Urothelium cell line (cell line): ENCODE measurements at regions not wholly inside any gene's neighbourhood (a gene's known extent, or its start where the extent isn't known, plus 50 kb on each side); places are given as distances from the start of the nearest gene placed in this dataset.
A peak's percentile ranks its signal among the peaks of the same experiment; 100 is the strongest.

Experiments
- DNase-seq: peaks from one replicate; pipeline ENCODE4 v3.0.0; 2011; ENCODE audit warnings: low spot score, mixed read lengths
- FAIRE-seq: peaks from 2 replicates; lab custom pipeline; 2011; peaks lifted over from hg19 to GRCh38; lab: Jason Lieb, UNC

- DNase-seq (peak; percentile 7), FAIRE-seq (no peak)
These were observed 346.9 kb upstream of the TLE4 start for GRCh38 chr9:79224672-79225433.

GRCh38 chr9:79233542-79233941 is 338.2 kb upstream of the TLE4 start:
- no peak for FAIRE-seq
- peak; percentile 15 for DNase-seq

GRCh38 chr9:79236466-79236865 is 335.3 kb upstream of the TLE4 start:
- FAIRE-seq (no peak), DNase-seq (no peak)

- no peak for DNase-seq
- FAIRE-seq = no peak
These were observed 333.9 kb upstream of the TLE4 start for GRCh38 chr9:79237861-79238260.

- no peak for FAIRE-seq
These were observed 331.0 kb upstream of the TLE4 start for GRCh38 chr9:79240774-79241173.

GRCh38 chr9:79242489-79242888 is 329.3 kb upstream of the TLE4 start:
- FAIRE-seq (no peak), DNase-seq (no peak)

More at GRCh38 chr9:79240774-79241173, 331.0 kb upstream of the TLE4 start:
- no peak for DNase-seq

GRCh38 chr9:79246170-79246569 is 325.6 kb upstream of the TLE4 start:
- no peak for DNase-seq
- no peak for FAIRE-seq

- FAIRE-seq = no peak
These were observed 324.7 kb upstream of the TLE4 start for GRCh38 chr9:79247021-79247420.

GRCh38 chr9:79250806-79251205 is 321.0 kb upstream of the TLE4 start:
- FAIRE-seq (no peak), DNase-seq (no peak)

More at GRCh38 chr9:79247021-79247420, 324.7 kb upstream of the TLE4 start:
- DNase-seq = no peak

- no peak for FAIRE-seq
- no peak for DNase-seq
These were observed 316.7 kb upstream of the TLE4 start for GRCh38 chr9:79254900-79255650.

- DNase-seq (no peak), FAIRE-seq (no peak)
These were observed 316.0 kb upstream of the TLE4 start for GRCh38 chr9:79255651-79256260.

- peak; percentile 48 for DNase-seq
These were observed 315.0 kb upstream of the TLE4 start for GRCh38 chr9:79256691-79257213.

GRCh38 chr9:79257228-79257781 is 314.5 kb upstream of the TLE4 start:
- peak; percentile 14 for DNase-seq
- FAIRE-seq = no peak

More at GRCh38 chr9:79256691-79257213, 315.0 kb upstream of the TLE4 start:
- no peak for FAIRE-seq

- FAIRE-seq (no peak), DNase-seq (no peak)
These were observed 313.9 kb upstream of the TLE4 start for GRCh38 chr9:79257790-79258351.

GRCh38 chr9:79259858-79260257 is 311.9 kb upstream of the TLE4 start:
- FAIRE-seq (no peak), DNase-seq (no peak)

- peak; percentile 33 for DNase-seq
These were observed 308.1 kb upstream of the TLE4 start for GRCh38 chr9:79263628-79264027.

GRCh38 chr9:79264041-79264440 is 307.7 kb upstream of the TLE4 start:
- FAIRE-seq (no peak), DNase-seq (peak; percentile 25)

More at GRCh38 chr9:79263628-79264027, 308.1 kb upstream of the TLE4 start:
- no peak for FAIRE-seq

- DNase-seq = no peak
- no peak for FAIRE-seq
These were observed 307.0 kb upstream of the TLE4 start for GRCh38 chr9:79264511-79265355.

- no peak for DNase-seq
- no peak for FAIRE-seq
These were observed 304.8 kb upstream of the TLE4 start for GRCh38 chr9:79266986-79267385.

GRCh38 chr9:79268806-79269205 is 303.0 kb upstream of the TLE4 start:
- no peak for FAIRE-seq
- DNase-seq = no peak
